Nephron progenitor cell (in vitro differentiated cells): ENCODE measurements at regions not wholly inside any gene's neighbourhood (a gene's known extent, or its start where the extent isn't known, plus 50 kb on each side); places are given as distances from the start of the nearest gene placed in this dataset.
"Not testable (repeated sequence)": the region's sequence is repeated elsewhere in the genome, so short reads cannot be mapped to it uniquely, and the experiment has no call there.

Experiments
- DNase-seq: peaks from one replicate; pipeline ENCODE4 v3.0.0; 2021
- H3K27ac Mint-ChIP-seq: 2 replicates; pipeline ENCODE4 v1.8.0; 2021; ENCODE audit warnings: mild to moderate bottlenecking, moderate library complexity, mixed read lengths
- H3K27me3 Mint-ChIP-seq: 2 replicates; pipeline ENCODE4 v1.8.0; 2021; ENCODE audit warnings: mild to moderate bottlenecking, low read depth, mixed read lengths; ENCODE audit not compliant: poor library complexity
- H3K36me3 Mint-ChIP-seq: 2 replicates; pipeline ENCODE4 v1.8.0; 2021; ENCODE audit warnings: low read depth, mixed read lengths
- H3K4me1 Mint-ChIP-seq: 2 replicates; pipeline ENCODE4 v1.8.0; 2021; ENCODE audit warnings: mixed read lengths
- H3K4me3 Mint-ChIP-seq: 2 replicates; pipeline ENCODE4 v1.8.0; 2021; ENCODE audit warnings: mild to moderate bottlenecking, moderate library complexity, mixed read lengths
- H3K9me3 Mint-ChIP-seq: 2 replicates; pipeline ENCODE4 v1.8.0; 2021; ENCODE audit warnings: mild to moderate bottlenecking, moderate library complexity, mixed read lengths
- TF ChIP-seq, protein P1 (sequence below): fragments of 200-600 bp; sonication (generic); IDR thresholded peaks from 2 replicates; pipeline ENCODE4 v1.5.0; 2021; ENCODE audit warnings: antibody characterized with exemption

DNA sequence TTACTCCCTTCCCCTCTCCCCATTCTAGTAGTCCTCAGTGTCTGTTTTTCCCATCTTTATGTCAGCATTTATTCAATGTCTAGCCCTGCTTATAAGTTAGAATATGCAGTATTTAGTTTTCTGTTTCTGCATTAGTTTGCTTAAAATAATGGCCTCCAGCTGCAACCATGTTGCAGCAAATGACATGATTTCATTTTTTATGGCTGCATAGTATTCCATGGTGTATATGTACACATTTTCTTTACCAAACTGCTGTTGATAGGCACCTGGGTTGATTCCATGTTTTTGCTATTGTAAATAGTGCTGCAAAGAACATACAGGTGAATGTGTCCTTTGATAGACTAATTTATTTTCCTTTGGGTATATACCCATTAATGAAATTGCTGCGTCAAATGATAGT, 267.7 kb downstream of the SRGAP2C start:
- no peak overlapping the region for H3K27ac Mint-ChIP-seq
- H3K4me1 Mint-ChIP-seq: peaks cover 8% of the 10 kb centered on the region
- no peaks in the 10 kb centered on the region for H3K9me3 Mint-ChIP-seq
- H3K36me3 Mint-ChIP-seq: no peaks in the 10 kb centered on the region
- TF ChIP-seq, protein P1, sequence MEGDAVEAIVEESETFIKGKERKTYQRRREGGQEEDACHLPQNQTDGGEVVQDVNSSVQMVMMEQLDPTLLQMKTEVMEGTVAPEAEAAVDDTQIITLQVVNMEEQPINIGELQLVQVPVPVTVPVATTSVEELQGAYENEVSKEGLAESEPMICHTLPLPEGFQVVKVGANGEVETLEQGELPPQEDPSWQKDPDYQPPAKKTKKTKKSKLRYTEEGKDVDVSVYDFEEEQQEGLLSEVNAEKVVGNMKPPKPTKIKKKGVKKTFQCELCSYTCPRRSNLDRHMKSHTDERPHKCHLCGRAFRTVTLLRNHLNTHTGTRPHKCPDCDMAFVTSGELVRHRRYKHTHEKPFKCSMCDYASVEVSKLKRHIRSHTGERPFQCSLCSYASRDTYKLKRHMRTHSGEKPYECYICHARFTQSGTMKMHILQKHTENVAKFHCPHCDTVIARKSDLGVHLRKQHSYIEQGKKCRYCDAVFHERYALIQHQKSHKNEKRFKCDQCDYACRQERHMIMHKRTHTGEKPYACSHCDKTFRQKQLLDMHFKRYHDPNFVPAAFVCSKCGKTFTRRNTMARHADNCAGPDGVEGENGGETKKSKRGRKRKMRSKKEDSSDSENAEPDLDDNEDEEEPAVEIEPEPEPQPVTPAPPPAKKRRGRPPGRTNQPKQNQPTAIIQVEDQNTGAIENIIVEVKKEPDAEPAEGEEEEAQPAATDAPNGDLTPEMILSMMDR: no peak
- no peak overlapping the region for H3K4me3 Mint-ChIP-seq
- DNase-seq: no peak
- H3K27me3 Mint-ChIP-seq: no peaks in the 10 kb centered on the region

DNA sequence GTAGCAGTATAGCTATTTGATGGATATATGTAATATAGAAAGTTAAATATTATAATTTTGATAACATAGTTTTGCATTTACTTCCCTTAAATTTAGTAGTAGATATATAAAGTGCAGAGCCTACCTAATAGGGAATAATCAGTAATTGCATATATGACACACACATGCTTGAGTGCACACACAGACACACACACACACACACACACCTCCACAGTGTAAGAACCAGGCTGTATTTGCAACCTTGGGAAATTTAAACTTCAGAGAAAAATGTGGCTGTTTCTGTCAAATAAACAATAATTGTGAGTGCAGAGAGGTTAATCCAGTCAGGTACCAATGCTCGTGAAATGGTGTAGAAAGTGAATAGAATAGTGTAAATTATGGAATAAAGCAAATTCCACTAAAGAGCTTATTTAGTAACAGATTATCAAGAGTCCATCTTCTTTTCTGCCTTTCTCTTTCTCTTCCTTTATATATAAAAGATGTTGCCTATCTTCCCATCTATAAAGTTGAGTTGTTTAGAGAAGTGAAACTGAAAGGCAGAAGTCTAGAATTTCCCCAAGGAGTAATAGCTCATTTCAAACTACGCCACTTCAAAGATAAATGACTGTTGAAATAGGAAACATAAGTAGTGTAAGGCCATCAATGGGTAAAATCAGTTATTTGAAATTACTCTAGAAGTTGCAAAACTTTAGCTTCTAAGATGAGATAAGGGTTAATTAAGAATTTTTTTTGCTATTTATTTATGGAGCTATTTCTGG, 273.7 kb downstream of the SRGAP2C start:
- no peaks in the 10 kb centered on the region for H3K36me3 Mint-ChIP-seq
- peaks cover 5% of the 10 kb centered on the region for H3K4me1 Mint-ChIP-seq
- no peak overlapping the region for H3K27ac Mint-ChIP-seq
- TF ChIP-seq, protein P1: no peak
- H3K4me3 Mint-ChIP-seq: no peak overlapping the region
- H3K9me3 Mint-ChIP-seq: no peaks in the 10 kb centered on the region
- DNase-seq: no peak
- H3K27me3 Mint-ChIP-seq: no peaks in the 10 kb centered on the region

DNA sequence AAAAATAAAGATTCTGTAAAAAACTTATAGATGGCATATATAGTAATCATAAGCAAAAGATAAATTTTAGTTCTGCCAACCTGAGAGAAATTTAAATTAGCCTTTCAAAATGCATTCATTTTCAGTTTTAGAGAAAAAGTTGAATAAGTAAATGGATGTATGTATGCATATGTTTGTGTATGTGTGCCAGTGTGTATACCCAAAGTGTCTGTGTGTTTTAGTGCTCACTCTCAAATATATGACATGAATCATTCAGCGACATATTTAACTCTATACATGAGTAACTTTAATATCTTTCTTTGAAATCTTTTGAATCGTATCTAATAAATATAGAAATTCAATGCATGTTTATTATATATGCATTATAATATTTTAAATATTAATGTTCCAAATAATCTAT, 274.5 kb downstream of the SRGAP2C start:
- Mint-ChIP-seq H3K4me1 (peaks cover 5% of the 10 kb centered on the region), H3K4me3 (no peak overlapping the region), H3K27me3 (no peaks in the 10 kb centered on the region), H3K36me3 (no peaks in the 10 kb centered on the region), H3K27ac (no peak overlapping the region), H3K9me3 (no peaks in the 10 kb centered on the region)
- TF ChIP-seq, protein P1: no peak
- no peak for DNase-seq

DNA sequence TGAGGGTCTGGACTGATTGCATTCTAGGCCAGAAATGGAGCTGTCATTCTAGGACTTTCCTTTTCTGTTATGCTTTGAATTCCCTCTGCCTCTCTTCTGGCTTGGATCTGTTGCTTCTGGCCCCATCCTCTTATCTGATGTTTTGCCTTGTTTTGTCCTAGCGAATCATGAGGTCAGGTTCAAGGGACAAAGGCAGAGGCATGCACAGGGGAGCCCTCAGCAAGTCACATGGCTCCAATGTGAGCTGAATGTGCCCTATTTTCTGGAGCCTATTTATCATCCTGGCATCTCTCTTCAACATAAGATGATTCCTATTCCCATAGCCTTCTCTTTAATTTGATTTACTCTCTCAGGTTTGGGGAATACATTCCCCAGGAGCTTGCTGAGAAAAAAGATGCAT, 284.6 kb downstream of the SRGAP2C start:
- peaks cover 16% of the 10 kb centered on the region for H3K9me3 Mint-ChIP-seq
- H3K27ac Mint-ChIP-seq, DNase-seq, H3K4me3 Mint-ChIP-seq, H3K4me1 Mint-ChIP-seq, H3K27me3 Mint-ChIP-seq, H3K36me3 Mint-ChIP-seq: not testable (repeated sequence)

DNA sequence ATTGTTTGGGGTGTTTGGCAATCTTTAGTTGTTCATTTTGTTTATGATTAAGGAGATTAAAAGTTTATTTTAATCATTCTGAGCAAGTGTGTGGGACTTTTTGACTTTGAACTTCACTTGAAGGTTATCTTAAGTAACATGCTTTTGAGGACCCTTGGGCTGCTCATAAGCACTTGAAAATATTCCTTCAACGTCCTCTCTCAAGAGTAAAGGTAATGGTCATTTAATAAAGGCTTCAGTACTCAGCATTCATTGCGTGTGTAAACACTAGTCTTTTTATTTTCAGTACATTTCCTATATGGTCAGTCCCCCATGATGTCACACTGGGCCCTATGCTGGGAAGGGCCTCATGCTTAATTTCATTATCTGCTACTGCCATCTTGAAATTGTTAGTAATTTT, 285.6 kb downstream of the SRGAP2C start:
- H3K9me3 Mint-ChIP-seq: peaks cover 20% of the 10 kb centered on the region
- H3K4me1 Mint-ChIP-seq, DNase-seq, H3K27me3 Mint-ChIP-seq, H3K36me3 Mint-ChIP-seq, H3K27ac Mint-ChIP-seq, H3K4me3 Mint-ChIP-seq: not testable (repeated sequence)

DNA sequence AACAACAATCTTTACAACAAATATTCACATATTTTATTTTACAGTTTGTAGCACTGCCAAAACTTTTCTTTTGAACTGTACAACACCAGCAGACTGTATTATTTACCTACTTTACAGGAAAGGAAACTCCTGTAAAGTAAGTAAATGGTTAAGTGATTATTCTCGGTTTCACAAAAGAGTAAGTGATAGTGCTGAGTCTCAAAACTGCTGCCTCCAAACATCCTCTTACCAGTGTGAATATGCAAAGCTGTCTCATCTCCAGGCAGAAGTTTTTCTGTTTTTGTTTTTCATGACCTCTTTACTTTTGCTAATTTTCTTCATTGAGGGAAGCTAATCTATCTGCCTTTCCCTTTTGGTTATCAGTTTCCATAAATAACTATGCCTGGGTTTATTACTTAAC, 286.7 kb downstream of the SRGAP2C start:
- peaks cover 24% of the 10 kb centered on the region for H3K9me3 Mint-ChIP-seq
- H3K4me1 Mint-ChIP-seq: no peaks in the 10 kb centered on the region
- no peak for DNase-seq
- TF ChIP-seq, protein P1: no peak
- H3K27me3 Mint-ChIP-seq: no peaks in the 10 kb centered on the region
- H3K4me3 Mint-ChIP-seq: no peak overlapping the region
- no peaks in the 10 kb centered on the region for H3K36me3 Mint-ChIP-seq
- no peak overlapping the region for H3K27ac Mint-ChIP-seq

DNA sequence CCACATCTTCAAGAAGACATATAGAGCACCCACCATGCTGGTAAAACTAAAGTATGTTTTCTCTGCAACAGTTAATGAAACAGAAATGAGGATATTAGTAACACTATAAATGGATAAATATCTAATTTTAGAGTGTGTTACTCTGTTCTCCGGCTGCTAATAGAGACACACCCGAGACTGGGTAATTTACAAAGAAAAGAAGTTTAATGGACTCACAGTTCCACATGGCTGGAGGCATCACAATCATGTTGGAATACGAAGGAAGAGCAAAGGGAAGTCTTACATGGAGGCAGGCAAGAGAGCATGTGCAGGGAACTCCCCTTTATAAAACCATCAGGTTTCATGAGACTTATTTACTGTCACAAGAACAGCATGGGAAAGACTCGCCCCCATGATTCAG, 287.2 kb downstream of the SRGAP2C start:
- TF ChIP-seq, protein P1: no peak
- Mint-ChIP-seq H3K27me3 (no peaks in the 10 kb centered on the region), H3K36me3 (no peaks in the 10 kb centered on the region), H3K4me3 (no peak overlapping the region), H3K27ac (no peak overlapping the region), H3K4me1 (no peaks in the 10 kb centered on the region), H3K9me3 (peaks cover 29% of the 10 kb centered on the region)
- DNase-seq: no peak
